H1 (cell line): ENCODE measurements at regions not wholly inside any gene's neighbourhood (a gene's known extent, or its start where the extent isn't known, plus 50 kb on each side); places are given as distances from the start of the nearest gene placed in this dataset.

ENCODE experiments used
- CTCF ChIA-PET: fragments of 300-600 bp; sonication (Branson Sonifier 250); formaldehyde crosslinking; loops from one replicate; lab custom pipeline; 2021; ENCODE audit not compliant: partially characterized antibody; lab: Charles Lee
- POLR2A ChIA-PET: fragments of 300-600 bp; sonication (Branson Sonifier 250); formaldehyde crosslinking; loops from one replicate; lab custom pipeline; 2021; ENCODE audit warnings: inconsistent platforms; ENCODE audit not compliant: partially characterized antibody; lab: Charles Lee
- DNase-seq, 2 experiments: peaks; one replicate each; pipeline versions ENCODE4 v3.0.0 to v3.0.0-alpha.2; 2010 to 2022; ENCODE audit warnings: low spot score in 2 of 2, low read depth in 1 of 2, mixed read lengths in 1 of 2
- FAIRE-seq: peaks from 2 replicates; lab custom pipeline; 2011; peaks lifted over from hg19 to GRCh38; lab: Jason Lieb, UNC
- H2AFZ ChIP-seq: 2 replicates; pipeline ENCODE4 v1.8.1; 2012; ENCODE audit warnings: low read length, inconsistent platforms
- H2AK5ac ChIP-seq: 2 replicates; pipeline ENCODE4 v1.6.1; 2013; ENCODE audit warnings: low read depth, low read length
- H2BK120ac ChIP-seq: replicated peaks from 2 replicates; pipeline ENCODE3; 2013; ENCODE audit warnings: low read depth, low read length, inconsistent platforms
- H2BK12ac ChIP-seq: 2 replicates; pipeline ENCODE4 v1.6.1; 2013; ENCODE audit warnings: low read depth, low read length
- H2BK15ac ChIP-seq: 2 replicates; pipeline ENCODE4 v1.6.1; 2013; ENCODE audit warnings: low read length
- H2BK20ac ChIP-seq: 2 replicates; pipeline ENCODE4 v1.6.1; 2013; ENCODE audit warnings: low read length
- H2BK5ac ChIP-seq: 2 replicates; pipeline ENCODE4 v1.6.1; 2013; ENCODE audit warnings: low read depth, low read length
- H3K14ac ChIP-seq: 2 replicates; pipeline ENCODE4 v1.6.1; 2013; ENCODE audit warnings: inconsistent platforms; ENCODE audit not compliant: insufficient read length
- H3K18ac ChIP-seq: 2 replicates; pipeline ENCODE4 v1.6.1; 2013; ENCODE audit warnings: low read length; ENCODE audit errors: extremely low read depth
- H3K23ac ChIP-seq: 2 replicates; pipeline ENCODE4 v1.6.1; 2013; ENCODE audit warnings: inconsistent platforms; ENCODE audit not compliant: insufficient read length
- H3K23me2 ChIP-seq: 2 replicates; pipeline ENCODE4 v1.6.1; 2013; ENCODE audit warnings: low read depth, low read length
- H3K27ac ChIP-seq: 2 replicates; pipeline ENCODE4 v1.6.1; 2011; ENCODE audit warnings: low read depth, low read length, inconsistent platforms
- H3K27me3 ChIP-seq, 4 experiments: replicated peaks in 1 of 4; 1 replicate in 1 of 4; 2 replicates in 3 of 4; pipeline versions ENCODE4 v1.6.1 to v1.8.1; 2011 to 2013; ENCODE audit warnings: low read length in 3 of 4, mild to moderate bottlenecking in 3 of 4, inconsistent platforms in 2 of 4, mixed read lengths in 2 of 4, moderate library complexity in 1 of 4; ENCODE audit not compliant: control insufficient read depth in 3 of 4, insufficient read depth in 3 of 4; ENCODE audit errors: extremely low read depth in 1 of 4
- H3K36me3 ChIP-seq, 4 experiments: 2 replicates each; pipeline versions ENCODE4 v1.6.1 to v1.8.1; 2011 to 2013; ENCODE audit warnings: mild to moderate bottlenecking in 4 of 4, low read length in 3 of 4, moderate library complexity in 2 of 4, control low read depth in 1 of 4, inconsistent platforms in 1 of 4; ENCODE audit not compliant: insufficient read depth in 4 of 4, control insufficient read depth in 2 of 4
- H3K4ac ChIP-seq: replicated peaks from 2 replicates; pipeline ENCODE3; 2013; ENCODE audit warnings: low read length, low read depth, mixed read lengths, inconsistent platforms; ENCODE audit not compliant: insufficient read length
- H3K4me1 ChIP-seq, 4 experiments: replicated peaks in 1 of 4; 1 replicate in 1 of 4; 2 replicates in 3 of 4; pipeline versions ENCODE4 v1.6.1 to v1.8.1; 2011 to 2013; ENCODE audit warnings: low read length in 3 of 4, inconsistent platforms in 2 of 4, mixed read lengths in 1 of 4; ENCODE audit not compliant: insufficient read depth in 4 of 4, control insufficient read depth in 3 of 4
- H3K4me2 ChIP-seq, 2 experiments: 2 replicates each; pipeline versions ENCODE4 v1.6.1 to v1.8.1; 2011 to 2013; ENCODE audit warnings: low read depth in 2 of 2, low read length in 2 of 2, control low read depth in 1 of 2, inconsistent platforms in 1 of 2, mild to moderate bottlenecking in 1 of 2; ENCODE audit not compliant: insufficient read depth in 1 of 2
- H3K4me3 ChIP-seq, 4 experiments: fragments of 200-600, 300-600 bp in 1 of 4; sonication (generic), shearing (Covaris generic), sonication (Bioruptor Twin) in 1 of 4; 2 replicates each; pipeline versions ENCODE4 v1.5.1 to v1.8.1; 2011 to 2016; ENCODE audit warnings: low read length in 4 of 4, low read depth in 3 of 4, control low read depth in 2 of 4, inconsistent platforms in 2 of 4, mild to moderate bottlenecking in 2 of 4, mixed read lengths in 1 of 4, moderate library complexity in 1 of 4; ENCODE audit not compliant: insufficient read depth in 2 of 4; ENCODE audit errors: extremely low read depth in 1 of 4
- H3K56ac ChIP-seq: replicated peaks from 2 replicates; pipeline ENCODE3; 2013; ENCODE audit warnings: low read depth, mild to moderate bottlenecking, mixed read lengths, low read length, inconsistent platforms; ENCODE audit not compliant: insufficient read length
- H3K79me1 ChIP-seq: 2 replicates; pipeline ENCODE4 v1.6.1; 2013; ENCODE audit warnings: low read depth, low read length, control low read depth
- H3K79me2 ChIP-seq, 2 experiments: 2 replicates each; pipeline versions ENCODE4 v1.6.1 to v1.8.1; 2012 to 2013; ENCODE audit warnings: low read length in 2 of 2, mild to moderate bottlenecking in 2 of 2, inconsistent platforms in 1 of 2; ENCODE audit not compliant: insufficient read depth in 2 of 2, control insufficient read depth in 1 of 2
- H3K9ac ChIP-seq, 4 experiments: replicated peaks in 1 of 4; 1 replicate in 1 of 4; 2 replicates in 3 of 4; pipeline versions ENCODE4 v1.6.1 to v1.8.1; 2011 to 2013; ENCODE audit warnings: low read depth in 3 of 4, low read length in 3 of 4, control low read depth in 2 of 4, mild to moderate bottlenecking in 2 of 4, moderate library complexity in 2 of 4, inconsistent platforms in 1 of 4; ENCODE audit errors: extremely low read depth in 1 of 4
- H3K9me3 ChIP-seq, 2 experiments: 2 replicates each; pipeline versions ENCODE4 v1.6.1 to v1.8.1; 2012 to 2013; ENCODE audit warnings: mild to moderate bottlenecking in 2 of 2, moderate library complexity in 2 of 2, control low read depth in 1 of 2, inconsistent platforms in 1 of 2, low read depth in 1 of 2, low read length in 1 of 2, mixed read lengths in 1 of 2; ENCODE audit not compliant: insufficient read depth in 2 of 2
- H4K20me1 ChIP-seq, 2 experiments: replicated peaks in 1 of 2; 2 replicates each; pipeline versions ENCODE3 to v1.8.1; 2011 to 2013; ENCODE audit warnings: inconsistent platforms in 2 of 2, low read length in 2 of 2, mild to moderate bottlenecking in 1 of 2; ENCODE audit not compliant: insufficient read depth in 2 of 2, control insufficient read depth in 1 of 2
- H4K5ac ChIP-seq: 2 replicates; pipeline ENCODE4 v1.6.1; 2013; ENCODE audit warnings: low read length, low read depth, mixed read lengths, inconsistent platforms; ENCODE audit not compliant: insufficient read length
- H4K8ac ChIP-seq: 2 replicates; pipeline ENCODE4 v1.8.0; 2013; ENCODE audit warnings: mild to moderate bottlenecking, moderate library complexity, low read length, inconsistent platforms; ENCODE audit not compliant: insufficient read depth; ENCODE audit errors: extremely low read depth
- H4K91ac ChIP-seq: replicated peaks from 2 replicates; pipeline ENCODE3; 2013; ENCODE audit warnings: low read length, mixed read lengths, inconsistent platforms; ENCODE audit not compliant: insufficient read length
- BACH1 ChIP-seq: IDR thresholded peaks from 2 replicates; pipeline ENCODE4 v1.6.1; 2012; ENCODE audit warnings: low read length, improper control_type of control experiment
- CBX8 ChIP-seq: fragments of 300-800, 300-1000 bp; sonication (generic); IDR thresholded peaks from 2 replicates; pipeline ENCODE4 v1.7.1; 2016; ENCODE audit warnings: low read depth, low read length, borderline replicate concordance
- JUND ChIP-seq: IDR thresholded peaks from 2 replicates; pipeline ENCODE4 v1.6.1; 2011; ENCODE audit warnings: mild to moderate bottlenecking, improper control_type of control experiment, low read length
- WGBS, 2 experiments: shearing (Covaris generic) in 1 of 2; methylation state at CpG; one replicate each; pipeline versions ENCODE4 v1.1.6 to v1.1.7; 2013 to 2015; ENCODE audit warnings: low lambda C conversion rate in 2 of 2, mixed read lengths in 2 of 2, inconsistent platforms in 1 of 2, low coverage in 1 of 2, missing lambda C conversion rate in 1 of 2; ENCODE audit not compliant: insufficient replicate concordance in 2 of 2, insufficient coverage in 1 of 2, insufficient read length in 1 of 2; ENCODE audit errors: extremely low coverage in 1 of 2, missing lambda C conversion rate in 1 of 2; 5-methylcytosine and 5-hydroxymethylcytosine counted together

DNA sequence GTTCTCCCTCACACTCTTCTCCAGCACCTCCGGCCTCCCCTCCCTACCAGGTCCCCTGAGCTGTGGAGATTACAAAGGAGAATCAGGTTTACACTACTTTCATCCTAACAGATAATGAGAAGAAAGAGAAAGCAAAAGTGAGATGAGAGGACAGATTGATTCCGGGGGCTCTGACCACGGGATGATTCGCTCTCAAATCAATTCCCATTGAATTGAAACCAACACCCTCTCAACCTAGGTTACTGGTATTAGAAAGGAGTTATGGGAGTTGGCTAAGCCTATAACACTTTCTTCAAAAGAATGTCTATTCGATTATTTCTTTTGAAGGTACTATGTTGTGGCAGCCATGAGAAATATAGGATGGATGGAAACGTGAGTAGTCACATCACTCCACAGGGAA is 386.2 kb upstream of the TNP1 start:
- no peak overlapping the region for H3K14ac ChIP-seq
- no peaks in the 10 kb centered on the region for H3K79me1 ChIP-seq
- no peak for DNase-seq
- H3K9me3 ChIP-seq = no peaks in the 10 kb centered on the region
- POLR2A ChIA-PET = no interaction called here
- H2AFZ ChIP-seq = no peak overlapping the region
- no peaks in the 10 kb centered on the region for H3K79me2 ChIP-seq
- no peak overlapping the region for H2BK120ac ChIP-seq
- FAIRE-seq = no peak
- 93% methylated on average over 6 of the region's 6 CpGs; no CpG with 5 or more reads in 1 of the 2 experiments for WGBS, 2 experiments
- H4K91ac ChIP-seq = no peak overlapping the region
- no peak overlapping the region for H2AK5ac ChIP-seq
- H2BK5ac ChIP-seq = no peak overlapping the region
- H3K4me3 ChIP-seq = no peak overlapping the region
- no peak overlapping the region for H3K56ac ChIP-seq
- CTCF ChIA-PET = no interaction called here
- H3K9ac ChIP-seq = no peak overlapping the region
- H3K27me3 ChIP-seq = 0 out of 7 replicates have a peak, but pooled peaks cover 0 to 6% (median 0%) of the 10 kb centered on the region in 4 experiments
- no peaks in the 10 kb centered on the region for H3K36me3 ChIP-seq
- no peak overlapping the region for H2BK15ac ChIP-seq
- H2BK12ac ChIP-seq = no peak overlapping the region
- H3K4me2 ChIP-seq = no peak overlapping the region
- no peak overlapping the region for H2BK20ac ChIP-seq
- no peak overlapping the region for H3K4ac ChIP-seq
- H3K4me1 ChIP-seq = no peaks in the 10 kb centered on the region
- no peak overlapping the region for H4K8ac ChIP-seq
- peaks cover 0 to 2% of the 10 kb centered on the region in 2 experiments for H4K20me1 ChIP-seq
- no peak overlapping the region for H4K5ac ChIP-seq
- H3K23me2 ChIP-seq = no peaks in the 10 kb centered on the region; the same call in 1 of the 2 replicates
- H3K23ac ChIP-seq = no peak overlapping the region
- no peak overlapping the region for H3K27ac ChIP-seq
- H3K18ac ChIP-seq = no peak overlapping the region
- TF ChIP-seq JUND (no peak), BACH1 (no peak), CBX8 (no peak)
